Erythroblast (primary cell): ENCODE measurements at regions not wholly inside any gene's neighbourhood (a gene's known extent, or its start where the extent isn't known, plus 50 kb on each side); places are given as distances from the start of the nearest gene placed in this dataset.

Experiments used
- GATA1 ChIP-seq: IDR thresholded peaks from 2 replicates; pipeline ENCODE4 v1.6.1; 2011; ENCODE audit warnings: low read depth, mild to moderate bottlenecking, control low read depth, low read length, moderate library complexity
- POLR2A ChIP-seq: IDR thresholded peaks from 2 replicates; pipeline ENCODE4 v1.6.1; 2011; ENCODE audit warnings: mild to moderate bottlenecking, low read length

DNA sequence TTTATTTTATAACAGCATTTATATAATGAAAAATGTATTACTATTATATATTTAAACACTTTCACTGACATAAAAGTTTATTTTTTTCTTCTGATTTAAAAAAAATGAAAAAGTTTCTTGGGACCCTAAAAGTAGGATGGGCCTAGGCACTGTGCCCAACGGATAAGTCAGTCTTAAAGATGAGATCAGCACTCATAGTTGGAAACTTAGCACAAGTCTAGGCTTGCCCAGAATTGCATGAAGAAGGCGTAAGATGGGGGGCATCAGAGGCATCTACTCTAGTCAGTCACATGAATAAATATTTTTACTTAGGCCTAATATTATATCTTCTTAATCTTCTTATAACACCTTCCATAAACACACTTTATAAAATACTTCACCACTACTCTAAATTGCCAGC is 306.7 kb upstream of the GRID2 start:
- TF ChIP-seq POLR2A (no peak), GATA1 (no peak)
